SJSA1 (cell line): ENCODE measurements at regions not wholly inside any gene's neighbourhood (a gene's known extent, or its start where the extent isn't known, plus 50 kb on each side); places are given as distances from the start of the nearest gene placed in this dataset.
"Not testable (repeated sequence)": the region's sequence is repeated elsewhere in the genome, so short reads cannot be mapped to it uniquely, and the experiment has no call there.

ENCODE experiments used
- DNase-seq, 2 experiments: peaks; one replicate each; pipeline ENCODE4 v3.0.0-alpha.2; 2015 to 2020; ENCODE audit warnings: low spot score in 2 of 2, low read depth in 1 of 2
- H3K27ac ChIP-seq: fragments of 250-450 bp; sonication (Bioruptor Pico); 2 replicates; pipeline ENCODE4 v1.5.1; 2020; ENCODE audit warnings: mild to moderate bottlenecking, moderate library complexity
- H3K27me3 ChIP-seq: fragments of 250-450 bp; sonication (Bioruptor Pico); replicated peaks from 2 replicates; pipeline ENCODE4 v1.5.1; 2020; ENCODE audit warnings: mild to moderate bottlenecking, moderate library complexity
- H3K36me3 ChIP-seq: fragments of 250-450 bp; sonication (Bioruptor Pico); 2 replicates; pipeline ENCODE4 v1.5.1; 2020; ENCODE audit warnings: mild to moderate bottlenecking
- H3K4me1 ChIP-seq: fragments of 250-450 bp; sonication (Bioruptor Pico); replicated peaks from 2 replicates; pipeline ENCODE4 v1.6.1; 2021; ENCODE audit warnings: mild to moderate bottlenecking
- H3K4me3 ChIP-seq: fragments of 250-450 bp; sonication (Bioruptor Pico); 2 replicates; pipeline ENCODE4 v1.5.1; 2020; ENCODE audit warnings: mild to moderate bottlenecking
- H3K9me3 ChIP-seq: fragments of 250-450 bp; sonication (Bioruptor Pico); replicated peaks from 2 replicates; pipeline ENCODE4 v1.5.1; 2020; ENCODE audit warnings: mild to moderate bottlenecking

DNA sequence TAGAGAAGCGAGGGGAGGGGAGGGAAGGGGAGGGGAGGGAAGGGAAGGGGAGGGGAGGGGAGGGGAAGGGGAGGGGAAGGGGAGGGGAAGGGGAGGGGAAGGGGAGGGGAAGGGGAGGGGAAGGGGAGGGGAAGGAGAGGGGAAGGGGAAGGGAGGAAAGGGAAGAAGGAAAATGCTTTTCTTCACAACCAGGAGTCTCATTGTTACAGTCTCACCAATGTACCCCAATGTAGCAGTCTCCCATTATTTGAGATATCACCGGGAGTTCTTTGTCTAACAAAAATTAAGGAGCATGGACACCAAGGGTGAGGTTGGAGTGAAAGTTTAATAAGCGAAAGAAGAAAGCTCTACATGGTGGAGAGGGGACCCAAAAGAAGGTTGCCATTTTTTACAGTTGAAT lies 1148.0 kb upstream of the ACVR2A start:
- DNase-seq, H3K4me1 ChIP-seq, H3K27me3 ChIP-seq, H3K27ac ChIP-seq, H3K4me3 ChIP-seq, H3K36me3 ChIP-seq, H3K9me3 ChIP-seq: not testable (repeated sequence)

- Histone ChIP-seq H3K4me1 (no peaks in the 10 kb centered on the region), H3K4me3 (no peak overlapping the region), H3K36me3 (no peaks in the 10 kb centered on the region), H3K27ac (no peak overlapping the region), H3K9me3 (no peaks in the 10 kb centered on the region), H3K27me3 (no peaks in the 10 kb centered on the region)
- DNase-seq: no peak
These were observed 1162.8 kb upstream of the ACVR2A start for GRCh38 chr2:146681991-146682390.

DNA sequence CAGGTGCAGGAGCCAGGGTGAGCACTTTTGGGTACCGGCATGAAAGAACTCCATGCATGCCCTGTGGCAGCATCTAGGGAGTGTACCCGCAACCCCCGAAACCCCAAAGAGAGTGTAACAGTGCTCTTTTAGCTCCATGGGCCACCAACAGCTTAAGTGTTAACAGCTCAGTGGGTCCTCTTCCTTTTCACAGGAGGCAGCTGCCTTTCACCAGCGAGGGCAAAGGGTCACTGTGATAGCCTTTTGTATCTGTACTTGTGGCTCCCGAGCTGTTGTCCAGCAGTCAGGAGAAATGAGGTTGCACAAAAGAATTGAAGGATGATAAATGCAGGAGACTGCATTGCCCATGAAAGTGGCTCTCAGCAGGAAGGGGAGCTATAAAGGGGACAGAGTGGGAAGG lies 1166.3 kb upstream of the ACVR2A start:
- no peaks in the 10 kb centered on the region for H3K9me3 ChIP-seq
- H3K4me3 ChIP-seq: no peak overlapping the region
- H3K4me1 ChIP-seq: no peaks in the 10 kb centered on the region
- no peaks in the 10 kb centered on the region for H3K27me3 ChIP-seq
- H3K36me3 ChIP-seq: no peaks in the 10 kb centered on the region
- DNase-seq: no peak
- H3K27ac ChIP-seq: no peak overlapping the region

GRCh38 chr2:146677280-146677679 lies 1167.5 kb upstream of the ACVR2A start:
- no peaks in the 10 kb centered on the region for H3K9me3 ChIP-seq
- no peak overlapping the region for H3K27ac ChIP-seq
- H3K27me3 ChIP-seq: no peaks in the 10 kb centered on the region
- no peak for DNase-seq
- H3K36me3 ChIP-seq: no peaks in the 10 kb centered on the region
- H3K4me3 ChIP-seq: no peak overlapping the region
- H3K4me1 ChIP-seq: no peaks in the 10 kb centered on the region

DNA sequence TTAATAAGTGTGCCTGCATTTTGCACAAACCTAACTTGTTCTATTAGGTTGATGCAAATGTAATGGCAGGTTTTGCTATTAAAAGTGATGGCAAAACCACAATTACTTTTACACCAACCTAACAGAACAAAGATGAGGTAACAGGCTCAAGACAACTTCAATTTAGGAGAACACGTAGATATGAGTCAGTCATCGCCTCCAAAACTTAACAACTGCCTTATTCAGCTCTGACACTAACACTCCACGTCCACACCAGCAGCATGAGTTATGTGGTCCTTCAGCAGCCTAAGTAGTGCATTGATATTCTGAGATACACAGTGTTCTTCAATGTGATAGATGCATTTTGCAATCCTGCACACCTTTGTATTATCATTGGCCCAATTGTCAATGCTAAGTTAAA lies 1175.1 kb upstream of the ACVR2A start:
- Histone ChIP-seq H3K27ac (no peak overlapping the region), H3K27me3 (no peaks in the 10 kb centered on the region), H3K4me1 (no peaks in the 10 kb centered on the region), H3K4me3 (no peak overlapping the region), H3K9me3 (no peaks in the 10 kb centered on the region), H3K36me3 (no peaks in the 10 kb centered on the region)
- no peak for DNase-seq

- Histone ChIP-seq H3K27me3 (no peaks in the 10 kb centered on the region), H3K27ac (no peak overlapping the region), H3K4me1 (no peaks in the 10 kb centered on the region), H3K9me3 (no peaks in the 10 kb centered on the region), H3K4me3 (no peak overlapping the region), H3K36me3 (no peaks in the 10 kb centered on the region)
- no peak for DNase-seq
These were observed 1178.5 kb upstream of the ACVR2A start for GRCh38 chr2:146666340-146666739.

DNA sequence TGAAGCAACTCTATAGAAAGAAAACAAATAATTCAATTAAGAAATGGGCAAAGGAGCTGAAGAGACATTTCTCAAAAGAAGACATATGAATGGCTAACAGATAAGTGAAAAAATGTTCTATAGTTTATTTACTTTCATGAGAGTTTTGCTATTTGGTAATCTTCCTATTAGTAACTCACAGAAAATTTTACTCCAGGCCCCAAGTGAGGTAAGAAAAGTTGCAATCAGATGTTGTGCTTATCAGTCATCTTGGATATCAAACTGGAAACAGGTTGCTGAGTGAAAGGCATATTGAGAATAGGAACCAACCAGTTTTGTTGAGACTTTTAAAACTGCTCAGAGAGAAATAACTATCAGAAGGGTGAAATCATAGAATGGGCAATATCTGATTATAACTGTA lies 1179.0 kb upstream of the ACVR2A start:
- no peaks in the 10 kb centered on the region for H3K36me3 ChIP-seq
- H3K4me1 ChIP-seq: no peaks in the 10 kb centered on the region
- no peaks in the 10 kb centered on the region for H3K27me3 ChIP-seq
- no peaks in the 10 kb centered on the region for H3K9me3 ChIP-seq
- no peak overlapping the region for H3K4me3 ChIP-seq
- DNase-seq: no peak
- H3K27ac ChIP-seq: no peak overlapping the region

DNA sequence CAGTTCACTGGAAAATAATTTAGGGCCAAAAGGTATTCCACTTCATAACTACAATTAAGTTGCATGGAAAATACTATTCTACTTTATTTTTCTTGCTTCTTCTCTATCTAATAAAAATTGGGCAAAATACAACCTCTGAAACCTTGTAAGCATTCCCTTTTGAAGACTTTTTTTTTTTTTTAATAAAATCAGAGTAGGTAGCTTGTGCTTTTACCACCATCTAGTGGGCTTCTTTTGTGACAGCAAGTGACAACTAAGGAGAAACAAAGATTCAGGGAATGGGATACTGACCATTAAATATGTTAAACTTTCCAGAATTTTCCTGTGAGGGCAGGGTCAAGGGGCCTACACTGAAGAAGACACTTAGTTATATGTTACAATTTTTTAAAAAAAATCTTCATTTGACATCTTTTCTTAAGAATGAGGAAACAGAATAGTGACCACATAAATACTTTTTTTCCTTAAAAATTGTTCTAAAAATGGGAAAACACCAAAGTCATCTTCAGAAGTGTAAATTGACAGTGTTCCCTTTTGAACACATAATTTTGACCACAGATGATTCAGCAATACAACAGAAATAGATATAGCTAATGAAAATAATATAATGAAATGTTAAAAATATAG lies 1183.2 kb upstream of the ACVR2A start:
- Histone ChIP-seq H3K4me1 (no peaks in the 10 kb centered on the region), H3K36me3 (no peaks in the 10 kb centered on the region), H3K27ac (no peak overlapping the region), H3K27me3 (no peaks in the 10 kb centered on the region), H3K9me3 (no peaks in the 10 kb centered on the region), H3K4me3 (no peak overlapping the region)
- DNase-seq: peak in 1 of 2 experiments; percentile 19

DNA sequence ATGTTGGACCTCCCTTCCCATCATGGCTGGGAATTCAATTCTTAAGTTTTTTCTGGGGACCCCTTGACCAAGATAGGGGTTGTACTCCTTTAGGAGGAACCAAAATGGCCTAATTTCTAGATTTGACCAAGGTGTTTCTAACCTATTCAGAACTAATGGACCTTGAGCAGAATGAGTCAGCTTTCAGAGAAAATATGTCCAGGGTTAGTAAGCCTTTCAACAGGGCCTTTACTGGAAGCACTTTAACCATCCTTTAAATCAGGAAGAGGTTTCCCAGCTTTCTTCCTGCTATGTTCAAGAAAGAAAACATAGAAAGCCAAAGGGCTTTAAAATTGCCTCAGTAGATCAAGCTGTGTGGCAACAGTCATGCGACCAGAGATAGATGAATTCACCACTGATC lies 1184.9 kb upstream of the ACVR2A start:
- no peak overlapping the region for H3K27ac ChIP-seq
- no peak for DNase-seq

DNA sequence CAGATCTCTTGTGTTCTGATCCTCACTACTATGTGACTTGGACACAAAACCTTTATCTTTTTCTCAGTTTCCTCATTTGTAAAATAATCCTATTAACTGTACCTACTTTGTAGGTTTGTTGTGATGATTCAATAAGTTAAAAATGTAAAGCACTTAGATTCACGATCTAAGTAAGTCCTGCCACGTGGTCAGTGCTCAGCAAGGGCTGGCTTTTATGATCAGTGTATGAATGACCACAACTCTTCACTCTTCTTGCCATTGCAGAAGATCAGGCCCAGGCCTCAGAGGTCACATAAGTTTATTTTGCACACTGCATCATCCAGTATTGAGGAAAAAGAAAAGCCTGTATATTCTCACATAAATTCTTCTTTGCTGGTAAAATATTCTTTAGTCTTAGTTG lies 1192.5 kb upstream of the ACVR2A start:
- H3K27ac ChIP-seq: no peak overlapping the region
- no peaks in the 10 kb centered on the region for H3K27me3 ChIP-seq
- no peak for DNase-seq
- H3K36me3 ChIP-seq: no peaks in the 10 kb centered on the region
- no peaks in the 10 kb centered on the region for H3K4me1 ChIP-seq
- H3K4me3 ChIP-seq: no peak overlapping the region
- no peaks in the 10 kb centered on the region for H3K9me3 ChIP-seq

More for the DNA sequence above, 1184.9 kb upstream of the ACVR2A start:
- Histone ChIP-seq H3K36me3 (no peaks in the 10 kb centered on the region), H3K9me3 (no peaks in the 10 kb centered on the region), H3K4me3 (no peak overlapping the region), H3K4me1 (no peaks in the 10 kb centered on the region), H3K27me3 (no peaks in the 10 kb centered on the region)

GRCh38 chr2:146651361-146651760 lies 1193.5 kb upstream of the ACVR2A start:
- H3K27me3 ChIP-seq: no peaks in the 10 kb centered on the region
- DNase-seq: no peak
- no peak overlapping the region for H3K27ac ChIP-seq
- no peaks in the 10 kb centered on the region for H3K4me1 ChIP-seq
- no peak overlapping the region for H3K4me3 ChIP-seq
- H3K36me3 ChIP-seq: no peaks in the 10 kb centered on the region
- H3K9me3 ChIP-seq: no peaks in the 10 kb centered on the region

GRCh38 chr2:146642066-146642465 lies 1202.8 kb upstream of the ACVR2A start:
- DNase-seq: no peak
- no peak overlapping the region for H3K27ac ChIP-seq
- no peaks in the 10 kb centered on the region for H3K27me3 ChIP-seq
- no peaks in the 10 kb centered on the region for H3K36me3 ChIP-seq
- no peaks in the 10 kb centered on the region for H3K4me1 ChIP-seq
- H3K9me3 ChIP-seq: no peaks in the 10 kb centered on the region
- no peak overlapping the region for H3K4me3 ChIP-seq

GRCh38 chr2:146634230-146635097 lies 1210.4 kb upstream of the ACVR2A start:
- no peaks in the 10 kb centered on the region; the same call in 1 of the 2 replicates for H3K9me3 ChIP-seq
- H3K4me1 ChIP-seq: peaks cover 13% of the 10 kb centered on the region
- DNase-seq: peak in 1 of 2 experiments; percentile 21
- peak overlapping the region; percentile 45 for H3K27ac ChIP-seq
- H3K4me3 ChIP-seq: no peak overlapping the region
- no peaks in the 10 kb centered on the region for H3K27me3 ChIP-seq
- no peaks in the 10 kb centered on the region for H3K36me3 ChIP-seq

- no peaks in the 10 kb centered on the region for H3K27me3 ChIP-seq
- H3K36me3 ChIP-seq: no peaks in the 10 kb centered on the region
- H3K27ac ChIP-seq: no peak overlapping the region
- H3K9me3 ChIP-seq: no peaks in the 10 kb centered on the region; the same call in 1 of the 2 replicates
- DNase-seq: no peak
- H3K4me3 ChIP-seq: no peak overlapping the region
- H3K4me1 ChIP-seq: peaks cover 13% of the 10 kb centered on the region
These were observed 1211.7 kb upstream of the ACVR2A start for GRCh38 chr2:146633159-146633558.
